GM10266 (cell line): ENCODE measurements at regions not wholly inside any gene's neighbourhood (a gene's known extent, or its start where the extent isn't known, plus 50 kb on each side); places are given as distances from the start of the nearest gene placed in this dataset.

Experiments used
- DNase-seq: peaks from one replicate; pipeline ENCODE4 v3.0.0; 2012; ENCODE audit errors: extremely low spot score
- CTCF ChIP-seq: IDR thresholded peaks from 2 replicates; pipeline ENCODE4 v1.5.1; 2012; ENCODE audit warnings: mild to moderate bottlenecking, low read depth; ENCODE audit not compliant: control insufficient read depth, insufficient read depth; ENCODE audit errors: missing control alignments

- no peak for TF ChIP-seq CTCF
- DNase-seq = no peak
These were observed 90.5 kb upstream of the ITGA4 start for GRCh38 chr2:181366675-181367175.

- no peak for TF ChIP-seq CTCF
- no peak for DNase-seq
These were observed 89.8 kb upstream of the ITGA4 start for GRCh38 chr2:181367411-181367810.

GRCh38 chr2:181367906-181368435, 89.2 kb upstream of the ITGA4 start:
- DNase-seq = no peak
- no peak for TF ChIP-seq CTCF

- no peak for DNase-seq
- no peak for TF ChIP-seq CTCF
These were observed 87.1 kb upstream of the ITGA4 start for GRCh38 chr2:181370126-181370525.

- no peak for TF ChIP-seq CTCF
- DNase-seq = no peak
These were observed 86.0 kb upstream of the ITGA4 start for GRCh38 chr2:181371195-181371594.

GRCh38 chr2:181371782-181372645, 85.2 kb upstream of the ITGA4 start:
- no peak for TF ChIP-seq CTCF
- no peak for DNase-seq

GRCh38 chr2:181372646-181373040, 84.5 kb upstream of the ITGA4 start:
- TF ChIP-seq CTCF = no peak
- no peak for DNase-seq
